A549 (cell line): ENCODE measurements at regions not wholly inside any gene's neighbourhood (a gene's known extent, or its start where the extent isn't known, plus 50 kb on each side); places are given as distances from the start of the nearest gene placed in this dataset.

Source experiments
- ATAC-seq, 2 experiments: fragments of 200-7000 bp in 1 of 2; fragments of >200 bp in 1 of 2; cut with Nextera tagmentation in 1 of 2; cut with Tn5 transposase in 1 of 2; 3 replicates each; pipeline versions ENCODE4 v1.8.0 to v1.9.1; 2018 to 2020; ENCODE audit warnings: mild to moderate bottlenecking in 1 of 2, moderate library complexity in 1 of 2
- CTCF ChIA-PET: fragments of 300-600 bp; sonication (Branson Sonifier 250); formaldehyde crosslinking; extraction: SDS; loops from one replicate; lab custom pipeline; 2021; ENCODE audit warnings: antibody characterized with exemption, inconsistent platforms; lab: Yijun Ruan, JAX
- POLR2A ChIA-PET: fragments of 350-600 bp; formaldehyde crosslinking; extraction: SDS; loops from one replicate; lab custom pipeline; 2021; ENCODE audit warnings: antibody characterized with exemption, inconsistent platforms; lab: Yijun Ruan, JAX
- DNase-seq, 2 experiments: peaks; one replicate each; pipeline versions ENCODE4 v3.0.0 to v3.0.0-alpha.2; 2011 to 2016; ENCODE audit warnings: low read depth in 1 of 2, low spot score in 1 of 2
- FAIRE-seq: peaks from 2 replicates; lab custom pipeline; 2011; peaks lifted over from hg19 to GRCh38; lab: Jason Lieb, UNC
- H3K27ac ChIP-seq, 2 experiments: fragments of >200 bp; sonication (Bioruptor Twin); formaldehyde crosslinking; 3 replicates each; pipeline ENCODE4 v1.5.1; 2016 to 2017
- H3K4me1 ChIP-seq: fragments of >200 bp; sonication (Bioruptor Twin); formaldehyde crosslinking; 3 replicates; pipeline ENCODE4 v1.6.1; 2016
- H3K4me2 ChIP-seq: fragments of >200 bp; sonication (Bioruptor Twin); formaldehyde crosslinking; 3 replicates; pipeline ENCODE4 v1.6.1; 2016
- H3K4me3 ChIP-seq: fragments of >200 bp; sonication (Bioruptor Twin); formaldehyde crosslinking; 3 replicates; pipeline ENCODE4 v1.5.1; 2016
- H3K9me3 ChIP-seq: fragments of >200 bp; sonication (Bioruptor Twin); formaldehyde crosslinking; 3 replicates; pipeline ENCODE4 v1.6.1; 2016
- CHD2 ChIP-seq: fragments of 150-350 bp; IDR thresholded peaks from 2 replicates; pipeline ENCODE4 v1.6.1; 2014; ENCODE audit warnings: low read length; ENCODE audit not compliant: partially characterized antibody
- CHD4 ChIP-seq: fragments of 200-600 bp; sonication (generic); IDR thresholded peaks from 2 replicates; pipeline ENCODE4 v1.6.1; 2016; ENCODE audit warnings: antibody characterized with exemption, mild to moderate bottlenecking, borderline replicate concordance
- EHF ChIP-seq: fragments of 250-450 bp; sonication (Bioruptor Pico); IDR thresholded peaks from 2 replicates; pipeline ENCODE4 v1.5.0; 2020; ENCODE audit warnings: mild to moderate bottlenecking
- EHMT2 ChIP-seq: fragments of 200-600 bp; sonication (generic); IDR thresholded peaks from 2 replicates; pipeline ENCODE4 v1.6.1; 2016; ENCODE audit warnings: antibody characterized with exemption, low read depth, mild to moderate bottlenecking, moderate library complexity
- ESRRA ChIP-seq: fragments of 150-350 bp; IDR thresholded peaks from 2 replicates; pipeline ENCODE4 v1.6.1; 2014; ENCODE audit warnings: mild to moderate bottlenecking, low read length, borderline replicate concordance
- FOSB ChIP-seq: fragments of 250-450 bp; sonication (Bioruptor Pico); IDR thresholded peaks from 2 replicates; pipeline ENCODE4 v1.5.0; 2020; ENCODE audit warnings: mild to moderate bottlenecking, moderate library complexity
- HDAC2 ChIP-seq: fragments of 200-600 bp; sonication (generic); IDR thresholded peaks from 2 replicates; pipeline ENCODE4 v1.6.1; 2016
- HES2 ChIP-seq: fragments of >200 bp; sonication (Bioruptor Twin); formaldehyde crosslinking; IDR thresholded peaks from 2 replicates; pipeline ENCODE4 v1.6.1; 2016
- HOXB13 ChIP-seq: fragments of 250-450 bp; sonication (Bioruptor Pico); IDR thresholded peaks from 2 replicates; pipeline ENCODE4 v1.5.0; 2020; ENCODE audit warnings: low read depth, mild to moderate bottlenecking, moderate library complexity
- HOXB5 ChIP-seq: fragments of 250-450 bp; sonication (Bioruptor Pico); IDR thresholded peaks from 2 replicates; pipeline ENCODE4 v1.5.0; 2020; ENCODE audit warnings: mild to moderate bottlenecking, moderate library complexity
- MAFK ChIP-seq: fragments of 450-650 bp; IDR thresholded peaks from 2 replicates; pipeline ENCODE4 v1.6.1; 2014; ENCODE audit not compliant: partially characterized antibody
- MAX ChIP-seq: IDR thresholded peaks from 2 replicates; pipeline ENCODE4 v1.6.1; 2012
- NFE2L2 ChIP-seq: fragments of 150-350 bp; conservative IDR thresholded peaks from 2 replicates; pipeline ENCODE4 v1.6.1; 2014; ENCODE audit warnings: low read length
- PBX3 ChIP-seq: IDR thresholded peaks from 2 replicates; pipeline ENCODE4 v1.6.1; 2012
- RAD21 ChIP-seq, 2 experiments: fragments of >200 bp in 1 of 2; sonication (Bioruptor Twin) in 1 of 2; formaldehyde crosslinking in 1 of 2; IDR thresholded peaks in 1 of 2; conservative IDR thresholded peaks in 1 of 2; 2 replicates in 1 of 2; 3 replicates in 1 of 2; pipeline ENCODE4 v1.6.1; 2012 to 2018; ENCODE audit warnings: inconsistent platforms in 1 of 2
- RFX5 ChIP-seq: fragments of 450-650 bp; IDR thresholded peaks from 2 replicates; pipeline ENCODE4 v1.7.1; 2014; ENCODE audit warnings: antibody characterized with exemption, mild to moderate bottlenecking, moderate library complexity
- SREBF2 ChIP-seq: fragments of 450-650 bp; IDR thresholded peaks from 2 replicates; pipeline ENCODE4 v1.6.1; 2014; ENCODE audit warnings: mild to moderate bottlenecking, moderate library complexity
- TFCP2L1 ChIP-seq: fragments of 250-450 bp; sonication (Bioruptor Pico); IDR thresholded peaks from 2 replicates; pipeline ENCODE4 v1.5.0; 2021; ENCODE audit warnings: mild to moderate bottlenecking
- WGBS: methylation state at CpG from one replicate; pipeline ENCODE4 v1.1.6; 2017; ENCODE audit errors: missing lambda C conversion rate; 5-methylcytosine and 5-hydroxymethylcytosine counted together
- TF ChIP-seq, protein P1 (sequence below): IDR thresholded peaks from 2 replicates; pipeline ENCODE4 v1.6.1; 2012; ENCODE audit warnings: low read depth, borderline replicate concordance
- TF ChIP-seq, protein P2 (sequence below): fragments of 450-650 bp; IDR thresholded peaks from 2 replicates; pipeline ENCODE4 v1.6.1; 2014; ENCODE audit warnings: antibody characterized with exemption

DNA sequence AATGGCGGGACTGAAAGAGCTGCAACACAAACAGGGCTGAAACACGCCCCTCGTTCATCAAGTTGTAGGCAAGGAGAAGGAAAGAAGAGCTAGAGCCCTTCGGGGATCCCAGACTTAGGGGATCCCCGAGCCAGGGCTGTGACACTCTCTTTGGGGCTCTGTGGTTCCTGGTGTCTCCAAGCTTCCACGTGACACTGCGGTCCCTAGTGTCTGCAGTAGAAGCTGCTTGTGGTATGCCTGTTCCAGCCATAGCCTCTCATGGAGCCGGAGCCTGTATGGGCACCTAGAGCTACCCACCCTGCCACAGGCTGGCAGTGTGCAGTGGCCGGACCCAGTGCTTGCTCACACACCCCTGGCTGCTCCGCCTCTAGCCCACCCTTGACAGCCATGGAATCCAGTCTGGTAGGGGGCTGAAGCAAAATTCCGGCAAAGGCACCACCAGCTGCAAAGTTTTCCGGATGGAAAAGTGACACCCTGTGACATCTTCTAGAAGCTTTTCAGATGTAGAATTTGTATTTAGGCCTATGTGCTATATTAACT is 1439.6 kb upstream of the ACO1 start:
- H3K27ac ChIP-seq: no peak overlapping the region
- ChIA-PET CTCF (interaction anchor here (1.2 kb wide), 1 partner anchor 9 kb away, joined by 4 read pairs; no protein-coding TSS in a partner anchor), POLR2A (no interaction called here)
- no peaks in the 10 kb centered on the region for H3K4me1 ChIP-seq
- no peak for DNase-seq
- FAIRE-seq: no peak
- WGBS: 21% methylated on average over 12 of the region's 12 CpGs
- H3K4me3 ChIP-seq: no peak overlapping the region
- TF ChIP-seq HDAC2 (no peak), EHF (CRISPR knock-in tag) (no peak), NFE2L2 (no peak), RFX5 (no peak)
- no peaks in the 10 kb centered on the region for H3K9me3 ChIP-seq
- ATAC-seq: no peak
- H3K4me2 ChIP-seq: no peak overlapping the region

- no peak for FAIRE-seq
- TF ChIP-seq EHMT2: no peak
- TF ChIP-seq, protein P1, sequence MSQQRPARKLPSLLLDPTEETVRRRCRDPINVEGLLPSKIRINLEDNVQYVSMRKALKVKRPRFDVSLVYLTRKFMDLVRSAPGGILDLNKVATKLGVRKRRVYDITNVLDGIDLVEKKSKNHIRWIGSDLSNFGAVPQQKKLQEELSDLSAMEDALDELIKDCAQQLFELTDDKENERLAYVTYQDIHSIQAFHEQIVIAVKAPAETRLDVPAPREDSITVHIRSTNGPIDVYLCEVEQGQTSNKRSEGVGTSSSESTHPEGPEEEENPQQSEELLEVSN: no peak
- no peak for TF ChIP-seq SREBF2
- no peak for TF ChIP-seq HOXB13 (CRISPR knock-in tag)
- TF ChIP-seq PBX3: no peak
- H3K4me1 ChIP-seq: no peaks in the 10 kb centered on the region
- ATAC-seq: no peak
- no peaks in the 10 kb centered on the region; the same call in 2 of the 3 replicates for H3K9me3 ChIP-seq
- H3K4me2 ChIP-seq: no peak overlapping the region
- ChIA-PET CTCF (no interaction called here), POLR2A (no interaction called here)
- DNase-seq: no peak
- H3K27ac ChIP-seq: no peak overlapping the region
- no peak overlapping the region for H3K4me3 ChIP-seq
These were observed 1420.1 kb upstream of the ACO1 start for GRCh38 chr9:30964332-30964731.

- WGBS: 35% methylated on average over 1 of the region's 1 CpG
- H3K9me3 ChIP-seq: no peaks in the 10 kb centered on the region; the same call in 2 of the 3 replicates
- POLR2A ChIA-PET: no interaction called here
- H3K4me1 ChIP-seq: no peaks in the 10 kb centered on the region
- no peak overlapping the region for H3K4me2 ChIP-seq
- no peak overlapping the region for H3K4me3 ChIP-seq
- no peak for FAIRE-seq
- CTCF ChIA-PET: no interaction called here
- H3K27ac ChIP-seq: no peak overlapping the region
- peak in 1 of 2 experiments; percentile 14 for DNase-seq
- TF ChIP-seq RAD21 (conservative IDR thresholded peaks at IDR 0.05 in 1 of 2, IDR thresholded peaks at IDR 0.05 in 1 of 2): peak in 1 of 2 experiments; percentile 24; a peak in 1 of 5 replicates
- no peak for TF ChIP-seq HES2
- TF ChIP-seq, protein P2, sequence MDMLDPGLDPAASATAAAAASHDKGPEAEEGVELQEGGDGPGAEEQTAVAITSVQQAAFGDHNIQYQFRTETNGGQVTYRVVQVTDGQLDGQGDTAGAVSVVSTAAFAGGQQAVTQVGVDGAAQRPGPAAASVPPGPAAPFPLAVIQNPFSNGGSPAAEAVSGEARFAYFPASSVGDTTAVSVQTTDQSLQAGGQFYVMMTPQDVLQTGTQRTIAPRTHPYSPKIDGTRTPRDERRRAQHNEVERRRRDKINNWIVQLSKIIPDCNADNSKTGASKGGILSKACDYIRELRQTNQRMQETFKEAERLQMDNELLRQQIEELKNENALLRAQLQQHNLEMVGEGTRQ: no peak
- no peak for TF ChIP-seq ESRRA
- no peak for ATAC-seq
These were observed 1417.0 kb upstream of the ACO1 start for GRCh38 chr9:30967476-30967875.

DNA sequence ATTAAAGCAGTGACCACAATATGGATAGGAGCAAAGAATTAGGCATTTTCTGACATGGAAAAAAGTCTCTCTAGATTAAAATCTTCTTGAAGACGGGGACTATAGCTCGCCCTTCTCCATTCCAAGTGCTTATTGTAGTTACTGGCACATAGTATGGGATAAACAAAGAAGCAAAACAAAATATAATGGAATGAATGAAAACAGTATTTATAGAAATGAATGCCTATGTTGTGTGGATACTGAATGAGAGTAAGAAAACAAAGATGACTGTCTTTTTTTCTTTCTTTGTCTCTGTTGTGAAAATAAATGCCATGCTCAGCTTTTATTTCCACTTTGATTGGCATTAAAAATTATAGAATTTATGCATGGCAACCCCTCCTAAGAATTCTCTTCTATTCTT is 1414.3 kb upstream of the ACO1 start:
- ATAC-seq (no peak), FAIRE-seq (no peak), DNase-seq (no peak)
- Histone ChIP-seq H3K27ac (no peak overlapping the region), H3K4me1 (no peaks in the 10 kb centered on the region), H3K4me3 (no peak overlapping the region), H3K9me3 (no peaks in the 10 kb centered on the region), H3K4me2 (no peak overlapping the region)
- POLR2A ChIA-PET: no interaction called here
- TF ChIP-seq NFE2L2 (no peak), MAFK (peak; percentile 10)
- WGBS: 1% methylated on average over 2 of the region's 2 CpGs
- CTCF ChIA-PET: no interaction called here

- H3K9me3 ChIP-seq: no peaks in the 10 kb centered on the region
These were observed 1413.6 kb upstream of the ACO1 start for GRCh38 chr9:30970812-30971211.

More at GRCh38 chr9:30970812-30971211, 1413.6 kb upstream of the ACO1 start:
- ChIA-PET POLR2A (no interaction called here), CTCF (no interaction called here)
- Histone ChIP-seq H3K4me2 (no peak overlapping the region), H3K4me3 (no peak overlapping the region), H3K4me1 (no peaks in the 10 kb centered on the region), H3K27ac (no peak overlapping the region)
- FAIRE-seq: no peak
- 17% methylated on average over 3 of the region's 3 CpGs for WGBS
- TF ChIP-seq FOSB: no peak
- no peak for TF ChIP-seq HOXB13 (CRISPR knock-in tag)
- TF ChIP-seq CHD4: no peak
- TF ChIP-seq CHD2: no peak
- no peak for TF ChIP-seq EHMT2
- no peak for TF ChIP-seq HES2
- no peak for TF ChIP-seq MAX
- TF ChIP-seq HOXB5 (CRISPR knock-in tag): no peak
- TF ChIP-seq, protein P1: no peak
- TF ChIP-seq RAD21 (conservative IDR thresholded peaks at IDR 0.05 in 1 of 2, IDR thresholded peaks at IDR 0.05 in 1 of 2): no peak
- TF ChIP-seq RFX5: no peak
- no peak for TF ChIP-seq TFCP2L1 (CRISPR knock-in tag)
- ATAC-seq: no peak
- DNase-seq: no peak
